HG03025 (cell line): ENCODE measurements at regions not wholly inside any gene's neighbourhood (a gene's known extent, or its start where the extent isn't known, plus 50 kb on each side); places are given as distances from the start of the nearest gene placed in this dataset.
"Not testable (repeated sequence)": the region's sequence is repeated elsewhere in the genome, so short reads cannot be mapped to it uniquely, and the experiment has no call there.

Experiments
- ATAC-seq: cut with Tn5 transposase; IDR thresholded peaks from one replicate; pipeline ENCODE4 v1.9.1; 2021; ENCODE audit warnings: mild to moderate bottlenecking, moderate library complexity; ENCODE audit not compliant: unreplicated experiment, low FRiP score

GRCh38 chr12:41699658-41700057, 445.0 kb downstream of the GXYLT1 start:
- no peak for ATAC-seq

GRCh38 chr12:41697161-41697560, 447.5 kb downstream of the GXYLT1 start:
- no peak for ATAC-seq

GRCh38 chr12:41684997-41685396, 459.7 kb downstream of the GXYLT1 start:
- ATAC-seq, result no peak

- no peak for ATAC-seq
Measured at GRCh38 chr12:41683513-41684240, 461.0 kb downstream of the GXYLT1 start.

- peak; percentile 72 for ATAC-seq
Measured at GRCh38 chr12:41683023-41683422, 461.7 kb downstream of the GXYLT1 start.

- no peak for ATAC-seq
Measured at GRCh38 chr12:41681898-41682297, 462.8 kb downstream of the GXYLT1 start.

GRCh38 chr12:41680155-41680554, 464.5 kb downstream of the GXYLT1 start:
- no peak for ATAC-seq

- ATAC-seq, result no peak
Measured at GRCh38 chr12:41663598-41664265, 475.6 kb downstream of the PDZRN4 start.

- no peak for ATAC-seq
Measured at GRCh38 chr12:41661141-41661765, 473.1 kb downstream of the PDZRN4 start.

- no peak for ATAC-seq
Measured at GRCh38 chr12:41656454-41656853, 468.3 kb downstream of the PDZRN4 start.

- ATAC-seq, result no peak
Measured at GRCh38 chr12:41653386-41654326, 465.5 kb downstream of the PDZRN4 start.

- no peak for ATAC-seq
Measured at GRCh38 chr12:41652981-41653380, 464.9 kb downstream of the PDZRN4 start.

- no peak for ATAC-seq
Measured at GRCh38 chr12:41645624-41646023, 457.5 kb downstream of the PDZRN4 start.

- not testable (repeated sequence) for ATAC-seq
Measured at GRCh38 chr12:41642808-41643207, 454.7 kb downstream of the PDZRN4 start.

GRCh38 chr12:41636653-41637052, 448.5 kb downstream of the PDZRN4 start:
- ATAC-seq, result no peak

GRCh38 chr12:41635626-41636364, 447.7 kb downstream of the PDZRN4 start:
- ATAC-seq, result no peak

- no peak for ATAC-seq
Measured at GRCh38 chr12:41634091-41634490, 446.0 kb downstream of the PDZRN4 start.

GRCh38 chr12:41629611-41630010, 441.5 kb downstream of the PDZRN4 start:
- no peak for ATAC-seq

- ATAC-seq, result no peak
Measured at GRCh38 chr12:41627476-41627875, 439.4 kb downstream of the PDZRN4 start.

GRCh38 chr12:41624571-41624970, 436.5 kb downstream of the PDZRN4 start:
- ATAC-seq, result no peak
